GM18499 (cell line): ENCODE measurements at regions not wholly inside any gene's neighbourhood (a gene's known extent, or its start where the extent isn't known, plus 50 kb on each side); places are given as distances from the start of the nearest gene placed in this dataset.
"Not testable (repeated sequence)": the region's sequence is repeated elsewhere in the genome, so short reads cannot be mapped to it uniquely, and the experiment has no call there.

Experiments
- ATAC-seq: cut with Tn5 transposase; IDR thresholded peaks from one replicate; pipeline ENCODE4 v1.9.1; 2021; ENCODE audit warnings: moderate number of reproducible peaks; ENCODE audit not compliant: insufficient read depth, unreplicated experiment

- ATAC-seq = no peak
Observed at GRCh38 chr1:244155661-244156060, 104.6 kb downstream of the ZBTB18 start.

GRCh38 chr1:244156617-244157016 lies 105.5 kb downstream of the ZBTB18 start:
- not testable (repeated sequence) for ATAC-seq

GRCh38 chr1:244157731-244158438 lies 106.8 kb downstream of the ZBTB18 start:
- no peak for ATAC-seq

GRCh38 chr1:244159646-244160045 lies 108.6 kb downstream of the ZBTB18 start:
- ATAC-seq = no peak

- ATAC-seq = no peak
Observed at GRCh38 chr1:244160455-244161235, 109.6 kb downstream of the ZBTB18 start.

GRCh38 chr1:244161236-244161510 lies 110.1 kb downstream of the ZBTB18 start:
- no peak for ATAC-seq

GRCh38 chr1:244162786-244163530 lies 111.9 kb downstream of the ZBTB18 start:
- no peak for ATAC-seq

- ATAC-seq = no peak
Observed at GRCh38 chr1:244163861-244164510, 112.9 kb downstream of the ZBTB18 start.

GRCh38 chr1:244164511-244164890 lies 113.4 kb downstream of the ZBTB18 start:
- ATAC-seq = no peak

- no peak for ATAC-seq
Observed at GRCh38 chr1:244165021-244165420, 113.9 kb downstream of the ZBTB18 start.

- ATAC-seq = no peak
Observed at GRCh38 chr1:244165701-244166100, 114.6 kb downstream of the ZBTB18 start.

GRCh38 chr1:244171241-244171985 lies 120.3 kb downstream of the ZBTB18 start:
- no peak for ATAC-seq

- ATAC-seq = no peak
Observed at GRCh38 chr1:244173240-244173639, 122.2 kb downstream of the ZBTB18 start.

- ATAC-seq = no peak
Observed at GRCh38 chr1:244173769-244174168, 122.7 kb downstream of the ZBTB18 start.

- no peak for ATAC-seq
Observed at GRCh38 chr1:244174922-244175521, 123.9 kb downstream of the ZBTB18 start.

GRCh38 chr1:244176201-244176600 lies 125.1 kb downstream of the ZBTB18 start:
- ATAC-seq = no peak

- no peak for ATAC-seq
Observed at GRCh38 chr1:244180256-244180655, 129.2 kb downstream of the ZBTB18 start.

GRCh38 chr1:244181867-244182266 lies 130.8 kb downstream of the ZBTB18 start:
- ATAC-seq = no peak

- ATAC-seq = no peak
Observed at GRCh38 chr1:244183037-244183436, 132.0 kb downstream of the ZBTB18 start.

- ATAC-seq = no peak
Observed at GRCh38 chr1:244186372-244186771, 135.3 kb downstream of the ZBTB18 start.
